GM19238 (cell line): ENCODE measurements at regions not wholly inside any gene's neighbourhood (a gene's known extent, or its start where the extent isn't known, plus 50 kb on each side); places are given as distances from the start of the nearest gene placed in this dataset.

Source experiments
- DNase-seq: peaks from one replicate; pipeline ENCODE4 v3.0.0; 2011; ENCODE audit warnings: low spot score; ENCODE audit not compliant: insufficient read length

DNA sequence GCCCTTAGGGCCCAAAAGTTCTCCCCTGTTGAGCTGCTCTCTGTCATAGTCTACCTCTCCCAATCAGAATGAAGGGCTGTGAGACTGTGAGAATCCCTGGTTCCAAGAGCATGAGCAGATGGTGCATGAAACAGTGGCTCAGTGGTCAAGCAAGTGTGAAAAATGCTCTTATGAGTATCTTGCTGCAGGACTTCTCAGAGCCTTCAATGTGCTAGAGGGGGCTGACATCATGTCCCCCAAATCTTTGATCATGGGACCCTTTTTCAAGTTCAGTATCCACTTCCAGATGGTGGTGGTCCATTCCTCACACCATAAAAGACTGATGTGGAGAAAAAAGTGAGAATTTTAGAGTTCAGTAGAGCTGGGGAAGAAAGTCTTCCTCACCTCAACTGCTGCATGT, 265.3 kb upstream of the HABP2 start:
- no peak for DNase-seq

DNA sequence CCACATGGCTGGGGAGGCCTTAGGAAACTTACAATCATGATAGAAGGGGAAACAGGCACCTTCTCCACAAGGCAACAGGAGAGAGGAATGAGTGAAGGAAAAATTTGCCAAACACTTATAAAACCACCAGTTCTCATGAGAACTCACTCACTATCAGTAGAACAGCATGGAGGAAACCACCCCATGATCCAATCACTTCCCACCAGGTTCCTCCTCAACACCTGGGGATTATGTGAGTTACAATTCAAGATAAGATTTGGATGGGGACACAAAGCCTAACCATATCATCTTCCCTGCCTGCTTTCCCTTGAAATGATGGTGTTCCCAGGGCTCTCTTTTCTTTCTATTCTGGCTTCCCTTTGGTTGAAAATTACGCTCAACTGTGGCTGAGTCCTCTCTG, 262.7 kb upstream of the HABP2 start:
- DNase-seq = no peak

DNA sequence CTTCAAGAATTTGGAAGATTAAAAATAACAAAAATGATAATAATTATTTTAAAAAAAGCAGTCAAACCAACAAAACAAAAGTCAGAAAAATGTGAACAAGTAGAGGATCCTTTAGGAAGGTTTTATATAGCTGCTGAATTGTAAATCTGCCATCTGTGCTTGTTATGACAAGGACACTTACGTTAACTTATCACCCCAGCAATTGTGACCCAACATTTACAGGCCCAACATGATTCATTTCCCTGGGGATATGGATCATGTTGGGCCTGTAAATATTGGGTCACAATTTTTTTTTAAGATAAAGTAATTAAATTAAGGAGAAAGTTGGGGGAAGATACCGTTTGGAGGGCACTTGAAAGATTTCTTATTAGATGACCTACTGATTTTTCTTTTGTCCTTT, 261.4 kb upstream of the HABP2 start:
- DNase-seq = no peak

DNA sequence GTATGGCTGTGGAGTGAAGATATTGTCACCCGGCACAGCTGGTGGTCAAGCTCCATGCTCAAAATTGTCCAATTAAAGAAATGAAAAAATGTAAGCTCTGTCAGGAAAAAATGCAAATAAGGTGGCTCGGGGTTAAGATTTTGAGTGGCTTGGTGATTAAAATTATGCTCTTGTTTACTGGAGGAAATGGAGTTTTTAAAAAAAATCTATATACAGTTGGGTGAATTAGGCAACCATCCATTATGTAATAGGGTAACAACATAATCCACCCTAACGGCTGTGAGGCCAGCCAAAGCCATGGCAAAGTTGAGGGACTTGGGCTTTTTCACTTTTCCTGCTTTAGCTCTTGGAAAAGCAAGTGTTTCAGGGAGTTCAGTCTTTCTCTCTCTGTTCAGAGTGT, 260.8 kb upstream of the HABP2 start:
- DNase-seq = no peak

DNA sequence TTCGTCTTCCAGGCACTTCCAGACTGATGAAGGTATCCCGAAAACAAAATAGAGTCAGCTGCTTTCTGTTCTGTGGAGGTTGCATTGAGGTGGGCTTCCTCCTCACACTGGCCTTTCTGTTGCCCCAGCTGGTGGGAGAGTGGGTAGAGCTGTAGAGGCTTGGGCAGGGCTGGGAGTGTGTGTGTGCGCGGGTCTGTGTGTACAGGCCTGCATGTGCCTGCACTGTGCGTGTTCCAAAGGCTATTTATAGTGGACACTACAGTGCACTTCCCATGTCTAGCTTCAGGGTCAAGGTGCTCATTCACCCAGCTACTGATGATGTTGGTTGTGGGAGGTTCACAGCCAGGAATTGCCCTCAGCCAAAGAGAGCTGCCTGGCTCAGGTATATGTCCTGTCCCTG, 260.1 kb upstream of the HABP2 start:
- no peak for DNase-seq

DNA sequence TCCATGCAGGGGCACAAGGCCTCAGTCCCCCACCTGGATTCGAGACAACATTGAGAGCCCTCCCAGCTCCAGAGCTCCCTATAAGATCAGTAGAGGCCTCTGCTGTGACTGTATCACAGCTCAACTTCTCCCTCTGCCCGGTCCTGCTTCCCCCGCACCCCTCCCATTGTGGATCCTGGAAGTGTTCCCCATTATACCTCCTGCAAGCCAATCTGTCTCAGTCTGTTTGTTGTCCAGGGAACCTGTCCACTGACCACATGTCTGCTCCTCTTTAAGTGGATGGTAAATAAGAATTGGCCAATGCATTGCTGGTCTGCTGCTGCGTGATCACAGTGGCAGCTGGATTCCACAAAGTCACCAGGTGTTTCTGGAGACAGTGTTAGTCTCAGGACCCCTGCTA, 259.7 kb upstream of the HABP2 start:
- no peak for DNase-seq

DNA sequence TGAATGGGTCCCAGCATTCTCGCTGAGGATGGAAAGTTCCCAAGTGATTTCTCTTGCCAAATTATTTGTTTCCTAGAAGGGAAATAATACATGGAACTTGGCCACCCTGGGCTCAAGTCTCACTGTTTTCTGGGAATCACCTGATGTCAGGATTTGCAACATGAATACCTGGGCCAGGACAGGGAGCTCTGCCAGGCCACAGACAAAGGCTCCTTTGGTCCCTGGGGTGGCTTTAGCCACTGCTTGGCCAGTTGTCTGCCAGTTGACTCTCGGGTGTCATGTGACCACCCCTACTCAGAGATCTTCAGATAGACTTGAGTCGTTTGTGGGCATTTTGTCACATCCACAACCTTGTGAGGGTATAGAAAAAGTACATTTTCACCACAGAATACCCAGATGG, 258.0 kb upstream of the HABP2 start:
- DNase-seq = no peak

DNA sequence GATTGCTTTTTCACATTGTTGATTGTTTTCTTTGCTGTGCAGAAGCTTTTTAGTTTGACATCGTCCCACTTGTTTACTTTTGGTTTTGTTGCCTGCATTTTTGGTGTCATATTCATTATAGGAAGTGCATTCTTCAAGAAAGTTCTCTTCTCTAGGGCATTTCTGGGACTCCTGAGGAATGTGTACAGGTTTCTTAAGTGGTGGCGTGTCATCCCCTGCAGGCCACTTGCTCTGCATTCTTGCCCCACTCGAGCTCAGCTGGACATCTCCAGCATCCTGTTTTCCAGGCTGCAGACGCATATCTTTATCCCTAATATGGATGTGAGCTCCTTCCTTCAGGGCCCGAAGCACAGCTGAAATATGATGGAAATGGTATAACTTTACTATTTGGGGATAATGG, 255.6 kb upstream of the HABP2 start:
- DNase-seq = no peak

DNA sequence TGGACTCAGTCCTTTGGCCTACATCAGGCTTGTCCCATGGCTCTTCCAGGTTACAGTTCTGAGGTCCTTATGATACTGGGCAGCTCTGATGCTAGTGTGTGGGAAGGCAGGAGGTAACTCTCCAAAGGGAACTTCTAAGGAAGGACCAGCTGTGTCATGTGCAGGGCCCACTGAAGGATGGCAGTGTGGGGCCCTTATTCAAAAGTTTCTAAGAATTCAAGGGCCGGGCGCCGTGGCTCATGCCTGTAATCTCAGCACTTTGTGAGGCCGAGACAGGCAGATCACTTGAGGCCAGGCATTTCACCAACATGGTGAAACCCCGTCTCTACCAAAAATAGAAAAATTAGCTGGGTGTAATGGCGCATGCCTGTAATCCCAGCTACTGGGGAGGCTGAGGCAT, 254.2 kb upstream of the HABP2 start:
- DNase-seq = no peak

DNA sequence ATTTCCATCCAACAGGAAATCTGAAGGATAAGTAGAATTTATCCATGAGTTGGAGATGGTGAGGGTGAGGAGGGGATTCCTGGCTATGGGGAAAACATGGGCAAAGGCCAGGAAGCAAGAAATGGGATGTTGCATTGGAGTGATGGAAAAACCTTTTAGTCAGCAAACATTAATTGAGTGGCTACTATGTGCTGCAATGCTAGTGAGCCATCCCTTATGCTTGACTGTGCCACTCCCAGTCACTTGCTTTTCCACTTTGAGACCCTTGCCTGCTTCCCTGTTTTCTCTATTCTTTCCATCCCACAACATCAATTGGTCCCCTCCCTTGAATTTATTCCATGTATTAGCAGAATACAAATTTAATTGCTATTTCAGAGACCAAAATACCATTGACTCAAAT, 252.7 kb upstream of the HABP2 start:
- DNase-seq = no peak

DNA sequence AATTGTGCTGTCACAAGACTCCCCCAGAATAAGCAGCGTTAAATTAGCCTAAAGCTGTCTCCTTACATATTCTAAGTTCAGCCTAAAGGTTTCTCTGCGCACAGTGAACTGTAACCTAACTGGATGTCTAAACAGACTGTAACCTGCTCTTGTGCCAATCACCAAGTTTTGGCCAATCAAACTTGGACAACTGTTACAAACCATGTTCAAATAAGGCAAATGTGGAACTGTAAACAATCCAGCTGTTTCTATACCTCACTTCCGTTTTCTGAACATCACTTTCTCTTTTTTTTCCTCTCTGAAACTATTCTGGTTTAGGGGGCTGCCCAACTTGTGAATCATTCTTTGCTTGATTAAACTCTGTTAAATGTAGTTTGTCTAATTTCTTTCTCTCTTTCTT, 252.2 kb upstream of the HABP2 start:
- no peak for DNase-seq

DNA sequence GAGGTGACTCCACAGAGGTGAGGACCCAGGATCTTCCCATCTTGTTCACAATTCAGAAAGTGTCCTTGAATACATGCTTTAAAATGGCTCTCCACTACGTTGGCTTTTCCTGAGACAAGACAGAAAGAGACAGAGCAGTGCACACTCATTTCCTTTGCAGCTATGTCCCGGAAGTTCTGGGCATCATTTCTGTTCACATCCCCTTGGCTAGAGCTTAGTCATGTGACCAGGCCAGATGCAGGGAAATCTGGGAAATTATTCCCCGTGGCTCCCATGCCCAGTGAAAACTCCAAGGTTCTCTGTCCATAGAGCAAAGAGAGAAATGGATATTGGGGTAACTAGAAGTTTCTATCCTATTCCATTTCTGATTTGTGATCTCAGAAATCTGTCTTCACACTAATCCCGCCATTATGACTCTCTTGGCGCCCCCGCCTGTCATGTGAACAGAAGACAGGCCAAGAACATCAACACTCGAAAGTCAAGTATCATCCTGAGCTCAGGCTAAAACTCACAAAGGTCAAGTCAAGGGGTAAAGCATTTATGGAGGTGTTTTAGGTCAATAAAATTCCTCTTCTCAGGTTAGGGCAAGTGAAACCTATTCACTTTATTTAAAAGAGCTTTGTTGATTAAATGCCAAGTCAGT, 251.4 kb upstream of the HABP2 start:
- DNase-seq = no peak

DNA sequence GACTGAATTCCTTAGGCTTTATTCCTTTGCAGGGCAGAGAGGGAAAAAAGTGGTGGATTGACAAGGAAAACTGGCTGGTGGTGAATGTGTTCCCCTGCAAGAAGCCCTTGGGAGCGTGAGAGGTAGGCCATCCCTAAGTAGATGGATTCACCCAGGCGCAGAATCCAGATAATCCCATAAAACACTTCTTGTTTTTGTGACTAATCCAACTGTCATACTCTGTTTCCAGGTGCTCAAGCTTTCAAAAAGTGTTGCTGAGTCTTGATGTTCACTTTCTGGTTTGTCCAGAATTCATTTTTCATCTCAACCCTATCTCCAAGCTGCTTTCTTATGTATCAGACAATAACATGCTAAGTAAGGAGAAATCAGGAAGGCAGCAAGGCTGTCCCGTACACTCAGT, 250.8 kb upstream of the HABP2 start:
- no peak for DNase-seq

DNA sequence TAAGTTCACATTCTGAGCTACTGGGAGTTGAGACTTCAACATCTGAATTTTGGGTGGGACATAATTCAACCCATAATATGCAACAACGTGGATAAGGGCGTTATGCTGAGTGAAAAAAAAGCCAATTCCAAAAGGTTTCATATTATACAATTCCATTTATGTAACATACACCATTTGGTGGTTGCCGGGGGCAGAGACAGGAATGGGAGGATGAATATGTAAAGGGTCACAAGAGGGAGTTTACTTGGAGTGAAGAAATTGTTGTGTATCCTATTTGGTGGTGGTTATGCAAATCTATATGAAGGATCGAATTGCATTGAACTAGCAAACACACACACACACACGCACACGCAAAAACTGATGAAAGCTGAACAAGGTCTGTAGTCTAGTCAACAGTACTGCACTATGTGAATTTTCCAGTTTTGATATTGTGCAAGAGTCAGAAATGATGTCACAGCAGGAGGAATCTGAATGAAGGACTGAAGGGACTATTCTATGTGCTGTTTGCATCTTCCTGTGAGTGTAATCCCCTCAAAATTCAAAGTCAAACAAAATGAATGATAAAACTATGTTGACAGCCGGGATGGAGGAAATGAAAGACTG, 249.2 kb upstream of the HABP2 start:
- no peak for DNase-seq

DNA sequence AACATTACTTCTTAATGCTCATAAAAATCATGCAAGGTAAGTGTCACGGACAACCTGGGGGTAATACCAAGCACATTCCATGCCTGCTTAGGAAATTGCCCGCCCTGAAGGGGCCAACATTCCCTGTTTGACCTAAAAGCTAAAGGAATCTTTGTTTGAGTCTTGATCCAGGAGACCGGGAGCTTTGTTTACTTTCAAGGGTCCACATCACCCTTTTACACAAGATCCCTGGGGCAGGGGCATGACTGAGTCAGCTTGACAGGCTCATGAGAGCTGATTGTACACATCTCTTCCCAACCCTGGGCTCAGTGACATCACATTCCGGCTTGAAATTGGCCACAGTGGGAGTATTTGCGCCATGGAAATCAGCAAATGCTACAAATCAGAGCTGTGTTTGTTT, 248.1 kb upstream of the HABP2 start:
- DNase-seq = no peak

DNA sequence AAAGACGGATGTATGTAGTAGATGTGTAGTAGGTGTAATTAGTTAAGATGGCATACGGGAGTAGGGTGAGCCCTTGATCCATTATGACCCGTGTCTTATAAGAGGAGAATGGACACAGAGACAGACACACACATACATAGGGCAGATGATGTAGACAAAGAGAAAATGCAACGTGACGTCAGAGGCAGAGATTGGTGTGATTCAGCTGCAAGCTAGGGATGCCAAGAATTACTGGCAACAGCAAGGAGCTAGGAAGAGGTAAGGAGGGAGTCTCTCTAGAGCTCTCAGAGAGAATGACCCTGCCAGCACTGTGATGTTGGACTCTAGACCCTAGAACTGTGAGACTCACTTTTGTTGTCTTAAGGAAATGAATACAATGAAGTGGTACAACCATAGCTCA, 247.0 kb upstream of the HABP2 start:
- no peak for DNase-seq

DNA sequence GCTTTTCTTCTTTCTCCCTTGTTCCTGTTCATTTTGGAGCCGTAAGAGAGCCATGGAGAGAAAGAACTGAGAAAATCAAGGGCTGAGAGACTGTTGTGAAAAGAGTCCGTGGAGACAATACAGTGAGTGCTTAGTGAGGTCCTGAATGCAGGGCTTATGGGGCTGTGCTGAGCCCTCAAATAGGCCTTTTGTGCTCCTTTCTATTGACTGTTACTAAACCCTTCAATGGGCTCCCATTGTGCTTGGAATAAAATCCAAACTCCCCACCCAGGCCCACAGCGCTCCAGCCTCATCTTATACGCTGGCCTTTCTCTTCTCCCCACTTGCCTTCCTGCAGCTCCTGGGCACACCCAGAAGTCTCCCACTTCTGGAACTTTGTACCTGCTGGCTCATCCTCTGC, 243.1 kb upstream of the HABP2 start:
- no peak for DNase-seq

DNA sequence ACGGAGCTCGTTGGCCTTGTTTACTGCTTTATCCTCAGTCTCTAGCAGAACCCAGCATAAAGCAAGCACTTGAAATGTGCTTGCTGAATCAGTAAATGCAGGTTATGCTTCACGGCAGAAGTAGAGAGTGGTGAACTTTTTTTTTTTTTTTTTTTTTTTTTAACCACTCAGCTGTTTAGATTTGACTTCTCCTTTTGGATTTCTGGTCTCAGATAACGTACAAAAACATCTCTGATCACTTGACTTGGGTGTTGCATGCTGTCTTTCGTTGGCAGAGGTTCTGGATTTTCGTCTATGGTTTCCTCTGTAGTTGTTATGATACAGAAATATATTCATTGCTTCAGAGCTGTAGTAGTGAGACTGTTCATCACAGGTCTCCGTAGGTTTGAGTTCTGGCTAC, 242.5 kb upstream of the HABP2 start:
- no peak for DNase-seq

DNA sequence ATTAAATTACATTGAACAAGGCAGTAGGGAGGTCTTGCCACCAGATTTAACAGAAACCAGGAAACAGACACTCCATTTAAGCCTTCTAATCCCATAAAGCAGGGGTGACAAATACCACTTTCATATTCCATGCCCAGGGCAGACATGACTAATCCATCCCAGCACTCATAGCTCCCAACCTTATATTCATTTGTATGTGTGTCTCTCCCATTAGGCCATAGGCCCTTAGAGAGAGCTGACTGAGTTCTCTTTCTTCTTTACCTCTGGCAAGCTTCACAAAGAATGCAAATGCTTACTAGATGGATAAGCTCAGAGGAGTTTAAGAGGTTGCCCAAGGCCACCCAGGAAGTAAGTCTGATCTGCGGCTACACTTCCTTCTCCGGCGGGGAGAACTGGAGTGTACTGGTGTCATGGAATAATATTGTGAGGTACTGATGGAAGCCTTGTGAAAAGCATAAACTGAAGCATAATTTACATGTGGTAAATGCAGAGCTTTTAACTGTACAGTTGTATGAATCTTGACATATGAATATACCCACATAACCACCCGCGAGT, 239.7 kb upstream of the HABP2 start:
- no peak for DNase-seq

DNA sequence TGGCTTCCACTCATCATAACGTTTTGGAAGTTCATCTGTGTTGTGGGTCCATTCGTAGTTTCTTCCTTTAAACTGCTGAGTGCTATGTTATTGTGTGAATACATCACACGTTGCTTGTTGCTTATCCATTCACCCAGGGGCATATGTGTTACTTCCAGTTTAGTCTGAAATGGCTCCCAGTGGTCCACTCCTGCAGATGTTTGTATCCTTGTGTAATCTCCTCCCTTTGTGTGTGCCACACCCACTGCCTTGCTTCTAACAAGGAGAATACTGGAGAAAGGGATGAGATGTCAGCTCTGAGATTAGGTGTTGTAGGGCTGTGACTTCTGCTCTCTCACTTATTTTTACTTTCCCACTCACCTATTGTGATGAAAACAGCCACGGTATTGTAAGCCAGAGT, 239.1 kb upstream of the HABP2 start:
- no peak for DNase-seq

DNA sequence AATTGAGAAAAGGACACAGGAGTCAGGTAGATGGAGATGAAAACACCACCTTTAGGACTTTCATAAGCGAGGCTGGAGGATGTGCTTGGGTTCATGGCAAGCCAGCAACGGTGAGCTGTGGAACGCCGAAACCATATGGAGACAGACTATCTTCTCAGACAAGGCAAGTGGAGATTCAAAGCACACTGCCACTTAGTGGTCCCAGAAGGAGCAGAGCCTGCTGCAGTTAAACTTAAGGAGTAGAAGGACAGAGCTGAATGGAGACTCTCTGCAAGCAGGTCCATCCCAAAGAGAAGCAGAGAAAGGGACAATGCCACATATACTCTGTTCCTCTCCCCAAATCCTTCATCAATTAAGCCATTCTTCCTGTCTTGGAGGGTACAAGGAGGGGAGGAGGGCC, 236.3 kb upstream of the HABP2 start:
- no peak for DNase-seq

DNA sequence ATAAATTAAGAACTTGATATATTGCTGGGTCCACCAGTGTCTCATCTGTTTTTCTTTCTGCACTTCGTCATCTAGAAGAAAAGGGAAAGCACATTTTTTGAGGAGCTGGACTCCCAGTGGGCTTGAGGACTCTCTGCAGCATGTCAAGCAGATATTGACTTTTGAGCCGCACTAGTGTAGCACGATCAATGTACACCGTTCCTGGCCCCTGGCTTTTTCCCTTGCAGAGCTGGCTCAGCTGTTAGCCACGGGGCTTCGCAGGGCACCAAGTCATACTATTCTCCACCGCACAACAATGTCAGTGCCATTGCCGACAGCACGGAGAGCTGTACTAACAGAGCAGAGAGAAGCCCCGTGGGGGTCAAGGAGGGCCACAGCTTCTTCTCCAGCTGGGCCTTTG, 235.4 kb upstream of the HABP2 start:
- DNase-seq = no peak

DNA sequence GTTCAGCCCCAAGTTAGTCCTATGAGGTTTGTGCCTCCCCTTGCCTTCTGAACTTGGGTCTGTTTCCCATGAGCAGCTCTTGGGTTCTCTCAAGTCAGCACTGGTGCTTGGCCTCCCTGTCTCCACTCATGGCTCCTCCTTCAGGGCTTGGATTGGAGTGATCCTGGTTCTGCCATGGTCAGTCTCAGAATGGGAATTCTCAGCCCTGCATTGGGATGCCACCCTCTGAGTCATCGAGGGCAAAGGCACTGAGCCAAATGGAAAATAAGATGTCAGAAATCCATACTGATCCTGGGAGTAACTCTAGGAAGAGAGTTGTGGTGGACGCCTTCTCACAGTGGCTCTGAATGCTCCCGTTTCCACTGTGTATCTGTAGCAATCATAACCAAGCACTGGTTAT, 233.4 kb upstream of the HABP2 start:
- no peak for DNase-seq

DNA sequence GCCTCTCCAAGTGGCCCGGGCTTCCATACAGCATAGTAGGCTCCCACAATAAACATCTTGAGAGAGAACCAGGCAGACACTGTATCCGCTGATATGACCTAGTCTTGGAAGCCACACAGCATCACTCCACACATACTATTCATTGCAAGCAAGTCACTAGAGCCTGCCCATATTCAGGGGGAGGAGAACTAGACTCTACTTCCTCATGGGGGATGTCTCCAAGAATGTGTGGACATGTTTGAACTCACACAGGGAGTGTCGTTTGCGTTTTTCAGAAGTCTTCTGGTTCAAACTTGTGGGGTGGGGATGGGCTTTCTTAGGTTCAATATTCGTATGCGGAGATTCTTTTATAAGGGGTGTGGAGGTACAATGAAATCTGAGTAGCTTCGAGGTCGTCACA, 232.6 kb upstream of the HABP2 start:
- no peak for DNase-seq
